ENCODE measurements at regions not wholly inside any gene's neighbourhood (a gene's known extent, or its start where the extent isn't known, plus 50 kb on each side); places are given as distances from the start of the nearest gene placed in this dataset.

- Mint-ChIP-seq H3K4me3 (ENCODE audit: unreplicated experiment) (no peak overlapping the region), H3K27me3 (ENCODE audit: low read depth) (no peaks in the 10 kb centered on the region), H3K4me1 (ENCODE audit: low read depth) (no peaks in the 10 kb centered on the region), H3K27ac (ENCODE audit: unreplicated experiment) (no peak overlapping the region), H3K9me3 (ENCODE audit: low read depth) (peaks cover 41% of the 10 kb centered on the region), H3K36me3 (ENCODE audit: low read depth) (no peaks in the 10 kb centered on the region)
- TF ChIP-seq CTCF (IDR thresholded peaks at IDR 0.05), result no peak
- no peak for DNase-seq (ENCODE audit: low spot score)
Observed at GRCh38 chr10:23557777-23558176, 118.9 kb downstream of the OTUD1 start.

GRCh38 chr10:23558361-23558799, 119.5 kb downstream of the OTUD1 start:
- Mint-ChIP-seq H3K27me3 (ENCODE audit: low read depth) (no peaks in the 10 kb centered on the region), H3K4me3 (ENCODE audit: unreplicated experiment) (no peak overlapping the region), H3K27ac (ENCODE audit: unreplicated experiment) (no peak overlapping the region), H3K36me3 (ENCODE audit: low read depth) (no peaks in the 10 kb centered on the region), H3K9me3 (ENCODE audit: low read depth) (peaks cover 42% of the 10 kb centered on the region), H3K4me1 (ENCODE audit: low read depth) (no peaks in the 10 kb centered on the region)
- no peak for DNase-seq (ENCODE audit: low spot score)
- no peak for TF ChIP-seq CTCF (IDR thresholded peaks at IDR 0.05)

GRCh38 chr10:23568996-23569395, 130.1 kb downstream of the OTUD1 start:
- no peaks in the 10 kb centered on the region for H3K27me3 Mint-ChIP-seq (ENCODE audit: low read depth)
- no peak for DNase-seq (ENCODE audit: low spot score)

GRCh38 chr10:23571884-23572283, 133.0 kb downstream of the OTUD1 start:
- H3K9me3 Mint-ChIP-seq (ENCODE audit: low read depth), result peaks cover 26% of the 10 kb centered on the region
- DNase-seq (ENCODE audit: low spot score), result no peak
- H3K27ac Mint-ChIP-seq (ENCODE audit: unreplicated experiment), result no peak overlapping the region
- no peaks in the 10 kb centered on the region for H3K4me1 Mint-ChIP-seq (ENCODE audit: low read depth)
- H3K4me3 Mint-ChIP-seq (ENCODE audit: unreplicated experiment), result no peak overlapping the region
- peaks cover 2% of the 10 kb centered on the region for H3K36me3 Mint-ChIP-seq (ENCODE audit: low read depth)
- TF ChIP-seq CTCF (IDR thresholded peaks at IDR 0.05), result no peak
- H3K27me3 Mint-ChIP-seq (ENCODE audit: low read depth), result no peaks in the 10 kb centered on the region

More at GRCh38 chr10:23568996-23569395, 130.1 kb downstream of the OTUD1 start:
- peaks cover 31% of the 10 kb centered on the region for H3K9me3 Mint-ChIP-seq (ENCODE audit: low read depth)
- no peak for TF ChIP-seq CTCF (IDR thresholded peaks at IDR 0.05)
- no peak overlapping the region for H3K4me3 Mint-ChIP-seq (ENCODE audit: unreplicated experiment)
- H3K36me3 Mint-ChIP-seq (ENCODE audit: low read depth), result peaks cover 2% of the 10 kb centered on the region
- no peak overlapping the region for H3K27ac Mint-ChIP-seq (ENCODE audit: unreplicated experiment)
- no peaks in the 10 kb centered on the region for H3K4me1 Mint-ChIP-seq (ENCODE audit: low read depth)

- Mint-ChIP-seq H3K27ac (ENCODE audit: unreplicated experiment) (no peak overlapping the region), H3K36me3 (ENCODE audit: low read depth) (no peaks in the 10 kb centered on the region), H3K4me1 (ENCODE audit: low read depth) (no peaks in the 10 kb centered on the region), H3K27me3 (ENCODE audit: low read depth) (no peaks in the 10 kb centered on the region), H3K4me3 (ENCODE audit: unreplicated experiment) (no peak overlapping the region), H3K9me3 (ENCODE audit: low read depth) (peaks cover 3% of the 10 kb centered on the region)
- no peak for DNase-seq (ENCODE audit: low spot score)
- no peak for TF ChIP-seq CTCF (IDR thresholded peaks at IDR 0.05)
Observed at GRCh38 chr10:23581906-23582450, 143.1 kb downstream of the OTUD1 start.
